Prostate gland (tissue), 2 donors: ENCODE measurements at regions not wholly inside any gene's neighbourhood (a gene's known extent, or its start where the extent isn't known, plus 50 kb on each side); places are given as distances from the start of the nearest gene placed in this dataset.

Experiments used
- POLR2A ChIP-seq: fragments of 450-650 bp; IDR thresholded peaks from one replicate; pipeline ENCODE4 v1.6.1; 2016; ENCODE audit warnings: antibody characterized with exemption, mild to moderate bottlenecking
- TF ChIP-seq, protein P1 (sequence below), 4 experiments: fragments of 200-600 bp in 2 of 4; fragments of 450-650 bp in 2 of 4; sonication (generic) in 2 of 4; IDR thresholded peaks; 1 replicate in 3 of 4; 2 replicates in 1 of 4; pipeline ENCODE4 v1.5.1; 2016 to 2019; ENCODE audit warnings: antibody characterized with exemption in 4 of 4, mild to moderate bottlenecking in 2 of 4, moderate library complexity in 2 of 4

DNA sequence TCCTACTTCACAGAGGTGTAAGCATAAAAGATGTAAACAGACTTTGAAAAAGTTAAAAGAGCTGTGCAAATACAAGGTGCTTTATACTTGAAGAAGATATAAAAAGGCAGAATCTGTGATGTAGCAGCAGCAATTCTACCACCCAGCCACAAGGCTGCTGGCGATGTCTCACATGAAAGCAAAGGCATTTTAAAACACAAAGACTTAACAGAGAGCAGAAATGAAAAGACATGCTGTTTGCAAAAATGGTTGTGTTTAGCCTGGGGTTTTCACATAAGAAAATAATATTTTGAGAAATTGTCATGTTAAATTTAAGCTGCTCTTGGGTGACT lies 85.5 kb upstream of the ZNF800 start:
- TF ChIP-seq, protein P1, sequence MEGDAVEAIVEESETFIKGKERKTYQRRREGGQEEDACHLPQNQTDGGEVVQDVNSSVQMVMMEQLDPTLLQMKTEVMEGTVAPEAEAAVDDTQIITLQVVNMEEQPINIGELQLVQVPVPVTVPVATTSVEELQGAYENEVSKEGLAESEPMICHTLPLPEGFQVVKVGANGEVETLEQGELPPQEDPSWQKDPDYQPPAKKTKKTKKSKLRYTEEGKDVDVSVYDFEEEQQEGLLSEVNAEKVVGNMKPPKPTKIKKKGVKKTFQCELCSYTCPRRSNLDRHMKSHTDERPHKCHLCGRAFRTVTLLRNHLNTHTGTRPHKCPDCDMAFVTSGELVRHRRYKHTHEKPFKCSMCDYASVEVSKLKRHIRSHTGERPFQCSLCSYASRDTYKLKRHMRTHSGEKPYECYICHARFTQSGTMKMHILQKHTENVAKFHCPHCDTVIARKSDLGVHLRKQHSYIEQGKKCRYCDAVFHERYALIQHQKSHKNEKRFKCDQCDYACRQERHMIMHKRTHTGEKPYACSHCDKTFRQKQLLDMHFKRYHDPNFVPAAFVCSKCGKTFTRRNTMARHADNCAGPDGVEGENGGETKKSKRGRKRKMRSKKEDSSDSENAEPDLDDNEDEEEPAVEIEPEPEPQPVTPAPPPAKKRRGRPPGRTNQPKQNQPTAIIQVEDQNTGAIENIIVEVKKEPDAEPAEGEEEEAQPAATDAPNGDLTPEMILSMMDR (IDR thresholded peaks at IDR 0.05): no peak
- TF ChIP-seq POLR2A: no peak
